Right renal cortex interstitium (tissue), 3 donors: ENCODE measurements at regions not wholly inside any gene's neighbourhood (a gene's known extent, or its start where the extent isn't known, plus 50 kb on each side); places are given as distances from the start of the nearest gene placed in this dataset.
"Not testable (repeated sequence)": the region's sequence is repeated elsewhere in the genome, so short reads cannot be mapped to it uniquely, and the experiment has no call there.

Experiments
- DNase-seq, 3 donors: peaks; one replicate each; pipeline ENCODE4 v3.0.0-alpha.2; 2013; ENCODE audit warnings: low read depth in 3 of 3, low spot score in 2 of 3

DNA sequence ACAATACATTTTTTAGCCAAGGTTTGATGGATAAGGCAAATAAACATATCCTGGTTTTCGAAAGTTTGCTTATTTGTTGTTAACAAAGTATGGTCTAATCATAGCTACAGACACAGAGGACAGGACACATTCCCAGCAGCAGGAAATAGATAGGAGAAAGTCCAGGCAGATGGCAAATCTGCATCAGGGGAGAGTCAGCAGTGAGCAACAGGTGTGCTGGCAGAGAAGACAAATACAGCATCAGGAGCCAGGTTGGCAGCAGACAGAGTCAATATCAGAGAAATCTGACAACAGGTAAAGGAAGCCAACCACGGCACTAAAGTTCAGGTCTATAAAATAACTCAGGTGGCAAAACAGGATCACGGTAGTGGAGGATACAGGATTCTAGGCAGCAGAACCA, 210.7 kb upstream of the PTBP2 start:
- no peak for DNase-seq

GRCh38 chr1:96513136-96513535, 208.4 kb upstream of the PTBP2 start:
- DNase-seq, result no peak

DNA sequence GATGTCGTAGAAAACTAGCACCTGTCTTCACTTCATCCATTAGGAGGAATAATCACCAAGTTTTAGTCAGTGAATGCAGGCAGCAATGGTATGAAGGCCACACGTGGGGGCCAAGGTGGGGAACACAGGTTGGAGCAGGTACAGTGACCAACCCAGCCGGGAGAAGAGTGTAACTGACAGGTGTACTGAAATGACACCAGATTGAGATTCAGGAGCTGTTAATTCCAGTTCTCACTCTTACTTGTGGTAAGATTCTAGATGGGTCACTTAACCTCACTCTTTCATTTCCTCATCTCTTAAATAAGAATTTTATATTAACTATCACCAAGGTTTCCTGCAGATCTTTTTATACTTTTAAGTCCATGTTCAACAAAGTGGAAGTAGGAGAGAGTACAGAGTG, 206.2 kb upstream of the PTBP2 start:
- DNase-seq, result no peak

GRCh38 chr1:96515925-96516324, 205.7 kb upstream of the PTBP2 start:
- DNase-seq, result no peak

GRCh38 chr1:96519851-96520578, 201.6 kb upstream of the PTBP2 start:
- peak; percentile 42 to 61 (median 48) for DNase-seq

- DNase-seq, result peak; percentile 36 to 54 (median 52)
These were observed 201.0 kb upstream of the PTBP2 start for GRCh38 chr1:96520579-96520947.

DNA sequence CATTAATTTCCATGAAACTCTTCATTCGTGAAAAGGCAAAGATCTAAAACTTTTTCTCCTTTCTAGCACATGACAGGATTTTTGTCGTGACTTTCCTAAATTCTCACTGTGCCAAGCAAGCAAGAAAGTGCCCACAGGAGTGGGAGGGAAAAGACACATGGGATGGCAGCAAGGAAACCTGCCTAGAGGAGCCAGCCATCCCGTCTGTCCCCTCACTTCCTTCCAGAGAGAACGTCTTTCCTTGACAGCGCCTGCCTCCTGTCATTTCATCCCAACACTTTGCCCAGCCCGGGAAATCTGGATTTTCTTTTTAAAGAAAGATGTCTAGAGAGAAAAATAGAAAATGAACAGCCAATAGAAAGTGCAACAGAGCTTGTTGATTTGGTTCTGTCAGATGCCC, 200.6 kb upstream of the PTBP2 start:
- DNase-seq, result no peak

DNA sequence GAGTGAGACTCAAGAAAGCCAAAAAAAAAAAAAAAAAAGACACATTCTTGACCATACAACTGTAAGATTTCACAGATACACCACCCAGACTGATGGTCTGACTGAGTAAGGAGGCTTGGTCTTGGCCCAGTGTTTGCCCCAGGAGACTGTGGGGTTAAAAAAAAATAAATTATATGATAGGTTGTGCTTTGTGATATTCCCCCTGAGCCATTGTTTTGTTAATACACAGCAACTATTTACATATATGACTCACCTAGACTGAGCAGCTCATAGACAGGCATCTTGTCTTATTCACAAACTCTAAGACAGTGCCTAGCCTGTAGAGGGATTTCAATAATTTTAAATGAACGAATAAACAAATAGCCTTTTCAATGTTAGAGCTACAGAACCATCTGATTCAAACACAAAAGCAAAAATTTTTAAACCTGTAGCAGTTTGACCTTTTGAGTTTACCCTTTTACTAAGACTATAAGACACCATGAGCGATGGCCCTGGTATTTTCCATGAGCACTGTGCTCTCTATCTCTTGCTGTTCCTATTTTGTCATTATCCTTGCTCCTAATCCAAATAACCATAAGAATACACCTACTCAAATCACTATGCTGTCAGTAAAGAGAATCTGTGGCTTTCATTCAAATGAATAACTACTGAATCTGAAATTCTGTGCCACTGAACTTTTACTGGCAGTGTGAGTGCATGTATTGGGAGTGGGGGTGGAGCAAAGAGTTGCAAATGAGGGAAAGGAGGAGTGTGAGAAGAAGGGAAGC, 199.4 kb upstream of the PTBP2 start:
- no peak for DNase-seq

- no peak for DNase-seq
These were observed 198.7 kb upstream of the PTBP2 start for GRCh38 chr1:96522927-96523326.

DNA sequence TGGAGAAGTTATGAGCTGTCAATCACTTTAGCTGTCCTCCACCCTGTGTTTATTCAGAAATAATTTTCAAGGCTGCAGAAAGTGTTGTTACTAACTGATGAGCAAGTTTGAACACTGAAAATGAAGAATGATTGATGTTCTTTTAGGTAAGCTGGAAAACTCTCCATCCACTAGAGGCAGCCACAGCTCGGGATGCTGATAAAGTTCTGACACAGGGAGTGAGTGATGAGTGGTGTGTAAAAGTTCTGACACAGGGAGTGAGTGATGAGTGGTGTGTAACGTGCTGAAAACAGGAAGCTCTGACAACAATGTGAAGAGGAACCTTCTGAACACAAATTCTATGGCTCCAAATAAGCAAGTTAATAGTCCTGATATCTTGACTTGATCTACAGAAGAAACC, 197.5 kb upstream of the PTBP2 start:
- DNase-seq, result no peak

DNA sequence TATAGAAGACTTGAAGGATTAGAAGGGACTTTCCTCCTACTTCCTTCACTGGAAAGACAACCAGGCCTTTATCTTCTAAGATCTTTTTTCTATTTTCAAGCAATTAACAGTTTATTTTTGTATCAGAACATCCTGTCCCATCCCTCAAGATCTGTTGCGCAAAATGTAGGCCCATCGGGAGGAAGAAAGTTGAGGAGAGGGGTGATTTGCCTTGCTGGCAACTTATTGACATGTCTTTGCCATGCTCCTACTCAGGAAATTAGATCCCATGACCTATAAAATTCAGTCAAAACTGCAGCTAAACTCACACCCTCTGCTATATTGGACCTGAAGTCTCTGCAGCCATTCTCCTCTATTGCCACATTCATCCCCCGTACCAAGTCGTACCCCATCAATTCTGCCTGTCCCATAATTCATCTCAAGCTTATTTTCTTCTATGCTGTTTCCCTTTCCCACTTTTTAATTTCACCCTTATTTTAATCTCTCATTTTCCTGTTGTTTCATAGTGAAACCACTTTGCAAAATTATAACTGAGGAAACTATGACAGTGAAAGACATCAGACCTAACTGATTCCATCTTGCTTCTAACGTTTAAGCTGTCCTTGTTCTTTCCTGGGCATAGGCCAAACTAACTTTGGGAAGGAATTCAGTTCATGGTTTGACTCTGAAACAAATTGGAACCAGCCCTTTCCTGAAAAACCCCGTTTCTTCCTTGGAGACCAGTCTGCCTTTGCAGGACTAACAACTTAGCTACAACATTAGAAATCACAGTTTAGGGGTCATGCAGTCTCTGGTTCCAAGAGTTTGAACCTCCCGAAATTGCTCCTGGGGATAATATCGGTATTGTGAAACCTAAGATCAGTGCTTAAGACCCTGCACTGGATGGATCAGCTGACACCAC, 195.7 kb upstream of the PTBP2 start:
- no peak for DNase-seq

GRCh38 chr1:96528672-96529071, 192.9 kb upstream of the PTBP2 start:
- DNase-seq, result not testable (repeated sequence)

- DNase-seq, result no peak
These were observed 187.8 kb upstream of the PTBP2 start for GRCh38 chr1:96533820-96534219.

DNA sequence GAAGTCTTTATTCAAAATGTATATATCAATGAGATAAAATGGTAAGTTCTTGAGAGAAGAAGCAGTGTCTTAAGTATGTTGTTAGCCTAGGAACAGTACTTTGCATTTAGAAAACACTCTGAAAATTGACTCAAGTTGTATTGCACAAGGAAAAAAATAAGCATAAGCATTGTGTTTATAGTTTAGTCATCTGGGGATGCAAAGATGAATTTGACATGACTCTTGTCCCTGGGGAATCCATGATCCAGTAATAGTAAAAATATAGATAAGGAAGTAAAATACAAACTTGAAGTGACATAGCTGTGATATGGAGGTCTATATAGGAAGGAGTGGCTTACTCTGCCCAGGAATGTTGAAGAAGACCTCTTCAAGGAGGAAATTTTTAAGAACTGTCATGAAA, 185.0 kb upstream of the PTBP2 start:
- DNase-seq, result no peak

DNA sequence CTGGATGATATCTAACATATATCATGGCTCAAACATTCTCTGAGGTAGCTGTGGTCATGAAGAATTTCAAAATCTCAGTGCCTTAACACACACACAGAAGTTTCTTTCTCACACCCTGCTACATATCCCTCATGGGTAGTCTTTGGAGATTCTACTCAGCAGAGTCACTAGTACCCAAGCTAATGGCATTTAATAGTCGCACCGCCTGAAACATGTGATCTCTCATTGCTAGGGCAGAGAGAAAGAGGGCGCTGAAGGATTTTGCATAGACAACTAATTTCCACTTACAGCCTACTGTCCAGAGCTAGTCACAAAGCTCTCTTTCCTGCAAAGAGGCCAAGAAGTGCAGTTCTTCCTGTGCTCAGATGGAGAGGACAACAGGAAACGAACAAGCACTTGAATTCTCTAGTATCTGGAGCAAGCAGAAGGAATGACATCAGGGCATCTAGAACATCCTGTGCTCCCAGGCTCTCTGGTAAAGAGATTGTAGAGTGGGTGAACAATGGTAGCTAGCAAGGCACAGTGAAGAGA, 183.4 kb upstream of the PTBP2 start:
- DNase-seq, result no peak

GRCh38 chr1:96538883-96539282, 182.7 kb upstream of the PTBP2 start:
- peak in 2 of 3 donors; percentile 44 to 54 for DNase-seq

DNA sequence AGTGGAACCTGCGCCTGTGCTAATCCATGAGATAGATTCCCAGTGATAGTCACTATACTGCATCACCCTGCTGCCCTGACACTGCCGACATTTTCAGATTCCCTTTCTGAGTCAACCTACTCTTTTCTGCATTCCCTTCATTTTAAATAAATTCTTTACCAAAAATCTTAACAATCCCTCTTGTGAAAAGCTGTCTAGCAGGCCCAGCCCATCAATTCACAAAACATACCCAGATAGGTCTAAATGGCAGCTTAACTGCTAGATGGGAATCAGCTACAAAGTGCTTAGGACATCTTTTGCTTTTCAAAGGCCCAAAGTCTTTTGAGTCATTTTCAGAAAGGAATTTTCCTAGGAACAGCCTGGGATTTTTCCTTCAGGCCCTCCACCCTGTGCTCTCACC, 180.1 kb upstream of the PTBP2 start:
- no peak for DNase-seq

DNA sequence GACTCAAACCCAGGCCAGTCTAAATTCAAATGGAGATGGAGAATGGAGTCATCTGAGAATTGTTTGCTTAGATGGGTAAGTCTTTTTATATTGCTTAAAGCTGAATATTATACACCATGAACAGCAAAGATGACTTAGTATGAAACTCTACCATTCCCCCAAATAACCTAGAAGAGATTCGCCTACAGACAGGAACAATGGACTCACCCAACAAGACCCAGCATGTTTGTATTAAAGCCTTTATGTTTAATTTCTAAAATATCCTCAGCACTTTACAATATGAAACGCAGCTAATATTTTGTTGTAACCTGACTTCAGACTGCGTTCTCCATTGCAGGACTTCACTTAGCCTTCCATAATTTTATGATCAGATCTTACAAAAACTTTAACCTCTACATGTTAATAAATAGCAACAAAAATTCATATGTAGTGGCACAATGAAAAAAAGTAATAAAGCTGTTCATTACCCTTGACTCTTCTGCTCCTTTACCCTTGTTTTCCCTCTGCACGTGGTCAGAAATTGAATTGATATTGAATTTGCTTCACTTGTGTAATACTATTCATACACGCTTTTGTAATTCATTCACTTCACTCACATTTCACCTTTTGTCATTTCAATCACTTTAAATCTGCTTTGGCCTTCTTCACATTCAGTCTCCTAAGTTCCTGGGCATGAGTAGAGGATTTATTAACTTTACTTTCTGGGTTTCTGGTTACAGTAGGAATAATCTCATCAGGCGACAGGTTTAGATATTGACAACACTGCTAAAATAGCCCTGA, 177.3 kb upstream of the PTBP2 start:
- DNase-seq, result no peak

DNA sequence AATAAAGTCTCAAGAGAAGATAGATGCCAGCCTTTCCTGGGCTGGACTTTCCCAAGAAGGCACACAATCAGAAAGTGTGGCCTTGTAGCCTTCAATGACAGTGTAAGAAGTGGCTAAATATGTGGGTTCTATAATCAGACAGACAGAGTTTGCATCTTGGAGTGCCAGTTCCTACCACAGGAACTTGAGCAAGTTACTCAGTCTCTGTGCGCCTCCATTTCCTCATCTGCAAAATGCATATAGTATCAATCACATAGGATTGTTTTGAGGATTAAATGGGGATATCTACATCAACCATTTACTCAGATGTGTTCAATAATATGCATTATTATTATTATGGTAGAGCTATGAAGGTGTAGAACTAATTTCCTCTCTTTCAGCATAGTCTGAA, 176.8 kb upstream of the PTBP2 start:
- DNase-seq, result no peak

- DNase-seq, result no peak
These were observed 175.5 kb upstream of the PTBP2 start for GRCh38 chr1:96545935-96546656.
